Neural progenitor cell (in vitro differentiated cells): ENCODE measurements at regions not wholly inside any gene's neighbourhood (a gene's known extent, or its start where the extent isn't known, plus 50 kb on each side); places are given as distances from the start of the nearest gene placed in this dataset.

Experiments used
- EZH2 ChIP-seq: fragments of 200-600 bp; sonication (generic); IDR thresholded peaks from 2 replicates; pipeline ENCODE4 v1.6.1; 2017; ENCODE audit warnings: antibody characterized with exemption, mild to moderate bottlenecking, moderate library complexity
- EZH2phosphoT487 ChIP-seq: fragments of 200-600 bp; sonication (generic); IDR thresholded peaks from 2 replicates; pipeline ENCODE4 v1.6.1; 2017; ENCODE audit warnings: antibody characterized with exemption
- TF ChIP-seq, protein P1 (sequence below): fragments of 200-600 bp; sonication (generic); IDR thresholded peaks from 2 replicates; pipeline ENCODE4 v1.5.1; 2017; ENCODE audit warnings: antibody characterized with exemption, mild to moderate bottlenecking

- TF ChIP-seq, protein P1, sequence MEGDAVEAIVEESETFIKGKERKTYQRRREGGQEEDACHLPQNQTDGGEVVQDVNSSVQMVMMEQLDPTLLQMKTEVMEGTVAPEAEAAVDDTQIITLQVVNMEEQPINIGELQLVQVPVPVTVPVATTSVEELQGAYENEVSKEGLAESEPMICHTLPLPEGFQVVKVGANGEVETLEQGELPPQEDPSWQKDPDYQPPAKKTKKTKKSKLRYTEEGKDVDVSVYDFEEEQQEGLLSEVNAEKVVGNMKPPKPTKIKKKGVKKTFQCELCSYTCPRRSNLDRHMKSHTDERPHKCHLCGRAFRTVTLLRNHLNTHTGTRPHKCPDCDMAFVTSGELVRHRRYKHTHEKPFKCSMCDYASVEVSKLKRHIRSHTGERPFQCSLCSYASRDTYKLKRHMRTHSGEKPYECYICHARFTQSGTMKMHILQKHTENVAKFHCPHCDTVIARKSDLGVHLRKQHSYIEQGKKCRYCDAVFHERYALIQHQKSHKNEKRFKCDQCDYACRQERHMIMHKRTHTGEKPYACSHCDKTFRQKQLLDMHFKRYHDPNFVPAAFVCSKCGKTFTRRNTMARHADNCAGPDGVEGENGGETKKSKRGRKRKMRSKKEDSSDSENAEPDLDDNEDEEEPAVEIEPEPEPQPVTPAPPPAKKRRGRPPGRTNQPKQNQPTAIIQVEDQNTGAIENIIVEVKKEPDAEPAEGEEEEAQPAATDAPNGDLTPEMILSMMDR: no peak
- no peak for TF ChIP-seq EZH2
- TF ChIP-seq EZH2phosphoT487: no peak
Measured at GRCh38 chr7:156017431-156017830, 205.2 kb upstream of the SHH start.
